HG03571 (cell line): ENCODE measurements at regions not wholly inside any gene's neighbourhood (a gene's known extent, or its start where the extent isn't known, plus 50 kb on each side); places are given as distances from the start of the nearest gene placed in this dataset.
"Not testable (repeated sequence)": the region's sequence is repeated elsewhere in the genome, so short reads cannot be mapped to it uniquely, and the experiment has no call there.

Source experiments
- ATAC-seq: cut with Tn5 transposase; IDR thresholded peaks from one replicate; pipeline ENCODE4 v1.9.1; 2021; ENCODE audit not compliant: unreplicated experiment

GRCh38 chr7:113784316-113784715 lies 134.5 kb downstream of the PPP1R3A start:
- ATAC-seq: no peak

DNA sequence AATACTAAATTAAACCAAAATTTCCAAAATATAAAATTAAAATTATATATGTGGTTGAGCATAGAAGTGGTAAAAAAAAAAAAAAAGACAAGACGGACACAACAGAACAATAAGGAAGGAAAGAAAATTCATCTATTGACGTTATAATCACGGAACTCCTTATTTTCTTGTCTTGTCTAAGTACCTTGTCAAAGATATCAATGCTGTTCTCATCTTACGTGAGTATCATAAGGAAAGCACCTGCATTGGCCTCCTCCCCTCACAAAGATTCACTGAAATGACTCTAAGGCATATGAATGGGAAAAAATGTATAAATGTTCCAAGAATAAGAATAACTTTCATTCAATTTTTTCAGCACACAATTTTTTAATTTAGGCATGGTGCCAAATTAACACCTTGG lies 135.4 kb downstream of the PPP1R3A start:
- ATAC-seq: no peak

GRCh38 chr7:113775804-113776203 lies 143.0 kb downstream of the PPP1R3A start:
- no peak for ATAC-seq

- ATAC-seq: no peak
Observed at GRCh38 chr7:113775401-113775800, 143.4 kb downstream of the PPP1R3A start.

DNA sequence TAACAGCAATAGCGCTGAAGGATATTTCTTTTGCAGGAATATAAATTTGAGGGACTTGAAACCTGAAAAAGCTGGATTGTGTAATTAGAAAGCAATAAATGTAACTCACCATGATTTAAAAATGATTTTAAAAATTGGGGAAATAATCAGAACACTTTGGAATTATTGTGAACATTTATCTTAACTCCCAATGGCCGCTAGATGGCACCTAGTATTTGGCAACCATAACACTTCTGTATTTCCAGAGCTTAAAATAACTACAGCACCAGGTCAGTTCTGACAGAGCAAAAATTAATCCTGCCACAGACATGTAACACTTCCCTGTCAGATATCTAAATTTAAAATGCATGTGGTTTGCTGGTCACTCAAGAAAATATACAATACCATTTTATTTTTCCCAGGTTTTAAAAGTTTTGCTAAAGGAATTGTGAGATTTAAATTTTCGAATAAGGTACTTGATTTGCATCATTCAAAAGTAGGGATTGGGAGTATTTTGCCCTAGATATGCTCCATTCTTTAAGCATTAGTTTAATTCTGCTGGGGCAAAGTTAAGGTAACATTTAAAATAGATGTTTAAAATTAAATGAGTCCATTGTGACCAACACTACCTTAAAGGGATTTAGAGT lies 144.5 kb downstream of the PPP1R3A start:
- no peak for ATAC-seq

DNA sequence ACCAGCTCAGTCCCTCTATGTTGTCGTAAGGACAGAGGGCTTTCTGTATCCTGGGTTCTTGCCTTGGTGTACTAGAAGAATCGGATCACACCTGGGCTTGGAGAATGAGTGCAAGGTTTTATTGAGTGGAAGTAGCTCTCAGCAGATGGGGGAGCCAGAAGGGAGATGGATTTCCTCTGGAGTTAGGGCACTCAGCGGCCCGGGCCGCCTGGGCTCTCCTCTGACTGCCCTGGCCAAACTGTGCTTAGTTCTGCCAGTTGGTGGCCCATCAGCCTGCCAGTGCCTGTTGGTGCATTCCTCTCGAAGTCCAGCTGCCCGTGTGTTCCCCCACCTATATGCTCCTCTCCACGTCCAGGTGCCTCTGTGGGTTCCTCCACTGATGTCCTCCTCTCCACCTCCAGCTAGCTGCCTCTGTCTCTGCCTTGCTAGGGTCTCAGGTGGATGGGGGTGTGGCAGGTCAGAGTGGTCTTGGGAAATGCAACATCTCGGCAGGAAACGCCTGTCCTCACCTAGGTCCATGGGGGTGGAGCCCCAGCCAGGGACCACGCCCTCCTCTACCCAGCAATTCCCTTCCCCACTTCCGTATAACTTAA lies 148.6 kb downstream of the PPP1R3A start:
- no peak for ATAC-seq

DNA sequence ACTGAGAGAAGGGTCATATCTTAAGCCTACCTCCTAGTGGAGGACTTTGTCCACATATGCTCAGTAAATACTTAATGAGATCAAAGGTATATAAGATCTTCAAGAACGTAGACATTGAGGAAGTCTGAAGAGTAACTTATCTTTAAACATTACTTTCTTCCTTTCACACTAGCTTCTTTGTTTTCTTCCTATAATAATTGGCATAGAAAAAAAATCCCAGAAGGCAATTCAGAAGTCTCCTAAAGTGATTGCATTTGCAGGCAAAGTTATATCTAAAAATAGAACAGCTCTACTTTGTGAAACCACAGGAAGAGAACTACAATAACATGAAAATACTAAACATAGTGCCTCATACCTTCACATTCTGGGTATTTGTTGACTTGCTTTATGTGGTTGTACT lies 150.4 kb downstream of the PPP1R3A start:
- ATAC-seq: no peak

DNA sequence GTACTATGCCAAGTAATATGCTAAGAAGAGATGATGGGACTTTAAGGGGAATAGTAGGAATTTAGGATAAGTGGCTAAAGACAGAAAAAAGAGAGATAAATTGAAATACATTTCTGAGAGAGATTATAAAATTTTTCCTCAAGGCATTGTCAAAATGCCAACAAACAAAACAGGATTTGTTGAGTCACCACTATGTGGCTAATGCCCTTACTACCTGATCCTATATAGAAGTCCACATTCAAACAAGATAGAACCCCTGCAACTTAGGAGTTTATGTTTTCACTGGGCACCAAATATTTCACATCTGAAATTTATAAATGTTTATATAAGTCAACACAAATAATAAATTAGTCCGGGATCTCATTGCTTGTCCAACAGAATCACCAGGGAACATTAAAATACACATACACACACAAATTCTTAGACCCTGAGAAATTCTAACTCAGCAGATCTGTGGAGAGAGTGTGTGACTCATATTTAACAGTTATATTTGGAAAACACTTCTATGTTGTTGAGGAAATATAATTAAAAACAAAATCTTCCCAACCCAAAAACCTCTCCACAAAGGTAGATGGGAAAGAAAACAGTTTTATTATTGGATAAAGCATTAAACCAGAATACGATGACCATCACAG lies 154.3 kb downstream of the PPP1R3A start:
- no peak for ATAC-seq

GRCh38 chr7:113763226-113763625 lies 155.6 kb downstream of the PPP1R3A start:
- ATAC-seq: no peak

- ATAC-seq: no peak
Observed at GRCh38 chr7:113756250-113756649, 162.6 kb downstream of the PPP1R3A start.

GRCh38 chr7:113752689-113753088 lies 166.1 kb downstream of the PPP1R3A start:
- ATAC-seq: no peak

DNA sequence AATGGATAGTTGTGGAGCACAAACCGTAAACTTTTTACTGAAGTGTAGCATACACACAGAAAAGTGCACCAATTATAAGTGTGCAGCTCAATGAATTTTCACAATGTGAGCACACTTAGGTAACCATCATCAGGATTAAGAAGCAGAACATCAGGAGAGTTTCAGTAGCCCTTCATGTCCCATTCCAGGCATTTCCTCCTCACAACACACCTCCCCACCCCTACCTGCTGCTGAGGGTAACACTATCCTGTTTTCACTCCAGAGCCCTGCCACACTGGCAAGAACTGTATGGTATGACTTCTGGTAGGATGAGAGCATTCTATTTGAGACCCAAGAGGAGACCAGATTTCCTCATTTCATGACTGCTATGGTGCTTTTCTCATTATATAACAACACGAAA lies 166.5 kb downstream of the PPP1R3A start:
- no peak for ATAC-seq

DNA sequence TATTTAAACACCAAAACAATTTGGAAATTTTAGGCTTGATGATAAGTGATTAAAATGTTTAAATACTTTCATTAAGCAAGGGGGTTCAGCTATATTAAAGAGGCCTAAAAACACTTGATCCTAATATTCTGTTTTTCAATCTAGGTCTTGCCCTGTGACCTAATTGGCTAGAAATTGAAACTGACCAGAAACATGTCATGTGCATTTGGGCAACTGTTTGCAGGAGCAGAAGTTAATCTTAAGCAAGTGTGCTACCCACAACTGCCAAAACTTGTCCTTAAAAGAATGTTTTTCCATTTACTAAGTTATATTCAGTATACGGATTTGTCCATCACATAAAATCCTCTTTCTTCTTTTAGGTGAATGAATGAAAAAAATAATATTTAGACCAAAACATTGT lies 167.3 kb downstream of the PPP1R3A start:
- ATAC-seq: no peak

DNA sequence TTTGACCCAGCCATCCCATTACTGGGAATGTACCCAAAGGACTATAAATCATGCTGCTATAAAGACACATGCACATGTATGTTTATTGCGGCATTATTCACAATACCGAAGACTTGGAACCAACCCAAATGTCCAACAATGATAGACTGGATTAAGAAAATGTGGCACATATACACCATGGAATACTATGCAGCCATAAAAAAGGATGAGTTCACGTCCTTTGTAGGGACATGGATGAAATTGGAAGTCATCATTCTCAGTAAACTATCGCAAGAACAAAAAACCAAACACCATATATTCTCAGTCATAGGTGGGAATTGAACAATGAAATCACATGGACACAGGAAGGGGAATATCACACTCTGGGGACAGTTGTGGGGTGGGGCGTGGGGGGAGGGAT lies 170.4 kb downstream of the PPP1R3A start:
- not testable (repeated sequence) for ATAC-seq

DNA sequence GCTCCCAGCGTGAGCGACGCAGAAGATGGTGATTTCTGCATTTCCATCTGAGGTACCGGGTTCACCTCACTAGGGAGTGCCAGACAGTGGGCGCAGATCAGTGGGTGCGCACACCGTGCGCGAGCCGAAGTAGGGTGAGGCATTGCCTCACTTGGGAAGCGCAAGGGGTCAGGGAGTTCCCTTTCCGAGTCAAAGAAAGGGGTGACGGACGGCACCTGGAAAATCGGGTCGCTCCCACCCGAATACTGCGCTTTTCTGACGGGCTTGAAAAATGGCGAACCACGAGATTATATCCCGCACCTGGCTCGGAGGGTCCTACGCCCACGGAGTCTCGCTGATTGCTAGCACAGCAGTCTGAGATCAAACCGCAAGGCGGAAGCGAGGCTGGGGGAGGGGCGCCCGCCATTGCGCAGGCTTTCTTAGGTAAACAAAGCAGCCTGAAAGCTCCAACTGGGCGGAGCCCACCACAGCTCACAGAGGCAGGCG lies 175.8 kb downstream of the PPP1R3A start:
- not testable (repeated sequence) for ATAC-seq

- ATAC-seq: no peak
Observed at GRCh38 chr7:113742377-113742776, 176.4 kb downstream of the PPP1R3A start.

DNA sequence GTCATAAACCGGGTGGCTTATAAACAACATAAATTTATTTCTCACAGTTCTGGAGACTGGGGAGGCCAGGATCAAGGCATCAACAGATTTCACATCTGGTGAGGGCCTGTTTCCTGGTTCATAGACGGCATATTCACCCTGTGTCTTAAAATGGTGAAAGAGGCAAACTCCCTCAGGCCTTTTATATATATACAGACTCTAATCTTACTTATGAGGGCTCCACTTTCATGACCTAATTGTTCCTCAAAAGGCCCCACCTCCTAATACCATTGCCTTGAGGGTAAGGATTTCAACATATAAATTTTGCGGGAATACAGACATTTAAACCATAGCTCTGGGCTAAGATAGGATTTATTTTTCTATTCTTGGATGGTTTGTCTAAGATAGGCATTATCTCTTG lies 187.2 kb downstream of the PPP1R3A start:
- ATAC-seq: no peak

DNA sequence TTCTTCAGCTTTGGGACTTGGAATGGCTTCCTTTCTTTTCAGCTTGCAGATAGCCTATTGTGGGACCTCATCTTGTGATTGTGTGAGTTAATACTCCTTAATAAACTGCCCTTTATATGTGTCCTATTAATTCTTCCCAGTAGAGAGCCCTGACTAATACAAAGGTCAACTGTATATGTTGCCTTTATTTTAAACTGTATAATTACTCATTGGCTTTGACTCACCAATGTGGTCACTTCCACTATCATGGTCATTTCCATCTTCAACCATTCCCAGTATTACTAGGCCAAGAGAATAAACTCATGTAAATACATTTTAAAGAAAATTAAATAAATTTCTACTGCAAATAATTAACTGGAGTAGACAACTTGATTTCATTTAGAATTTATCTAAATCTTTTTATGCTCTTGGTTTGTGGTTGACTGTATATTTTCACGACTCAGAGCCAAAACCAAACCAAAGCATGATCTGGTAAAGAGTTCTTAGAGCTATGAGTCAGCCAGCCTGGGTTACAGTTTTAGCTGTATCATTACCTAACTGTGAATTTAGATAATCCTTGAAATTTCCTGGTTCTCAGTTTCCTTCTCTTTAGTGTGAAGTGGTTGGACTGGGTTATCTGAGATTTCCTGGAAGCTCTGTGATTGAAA lies 188.4 kb downstream of the PPP1R3A start:
- ATAC-seq: no peak

DNA sequence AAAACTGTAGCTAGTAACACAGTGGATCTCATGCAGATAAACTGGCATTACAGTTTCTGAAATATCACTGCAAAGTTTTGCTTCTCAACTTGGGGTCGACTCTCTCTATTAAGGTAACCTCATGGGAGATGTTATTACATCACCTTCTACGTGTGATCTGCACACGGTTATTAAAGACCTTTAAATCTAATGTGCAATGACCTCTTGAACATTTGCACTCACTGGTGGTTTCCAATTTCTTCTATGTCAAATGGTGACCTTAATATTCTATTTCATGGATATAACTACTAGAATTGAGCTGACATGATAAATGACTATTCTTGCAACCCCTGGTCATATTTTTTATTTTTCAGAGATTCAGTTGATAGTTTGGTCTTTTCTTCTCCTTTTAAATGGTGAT lies 191.3 kb downstream of the PPP1R3A start:
- no peak for ATAC-seq

- no peak for ATAC-seq
Observed at GRCh38 chr7:113722006-113722405, 196.8 kb downstream of the PPP1R3A start.

- ATAC-seq: no peak
Observed at GRCh38 chr7:113717739-113718138, 201.1 kb downstream of the PPP1R3A start.
